GM19438 (cell line): ENCODE measurements at regions not wholly inside any gene's neighbourhood (a gene's known extent, or its start where the extent isn't known, plus 50 kb on each side); places are given as distances from the start of the nearest gene placed in this dataset.
"Not testable (repeated sequence)": the region's sequence is repeated elsewhere in the genome, so short reads cannot be mapped to it uniquely, and the experiment has no call there.

ENCODE experiments used
- ATAC-seq: cut with Tn5 transposase; IDR thresholded peaks from one replicate; pipeline ENCODE4 v1.9.1; 2021; ENCODE audit warnings: low read depth; ENCODE audit not compliant: unreplicated experiment

GRCh38 chr2:156006721-156007618 is 325.6 kb downstream of the NR4A2 start:
- no peak for ATAC-seq

GRCh38 chr2:156005999-156006712 is 326.4 kb downstream of the NR4A2 start:
- ATAC-seq = no peak

- no peak for ATAC-seq
These were observed 327.0 kb downstream of the NR4A2 start for GRCh38 chr2:156005531-156005930.

GRCh38 chr2:156004459-156004858 is 328.1 kb downstream of the NR4A2 start:
- ATAC-seq = no peak

- ATAC-seq = no peak
These were observed 328.7 kb downstream of the NR4A2 start for GRCh38 chr2:156003780-156004179.

GRCh38 chr2:156001851-156002250 is 330.7 kb downstream of the NR4A2 start:
- no peak for ATAC-seq

GRCh38 chr2:155997538-155997937 is 335.0 kb downstream of the NR4A2 start:
- ATAC-seq = no peak

GRCh38 chr2:155994315-155994714 is 338.2 kb downstream of the NR4A2 start:
- no peak for ATAC-seq

GRCh38 chr2:155983845-155984244 is 348.7 kb downstream of the NR4A2 start:
- ATAC-seq = no peak

GRCh38 chr2:155982135-155982534 is 350.4 kb downstream of the NR4A2 start:
- ATAC-seq = no peak

GRCh38 chr2:155980941-155981560 is 351.5 kb downstream of the NR4A2 start:
- no peak for ATAC-seq

- ATAC-seq = no peak
These were observed 356.8 kb downstream of the NR4A2 start for GRCh38 chr2:155975734-155976133.

GRCh38 chr2:155972916-155973315 is 359.6 kb downstream of the NR4A2 start:
- ATAC-seq = no peak

GRCh38 chr2:155966064-155966471 is 366.5 kb downstream of the NR4A2 start:
- not testable (repeated sequence) for ATAC-seq

- no peak for ATAC-seq
These were observed 367.0 kb downstream of the NR4A2 start for GRCh38 chr2:155965415-155966063.

GRCh38 chr2:155961641-155962040 is 370.9 kb downstream of the NR4A2 start:
- no peak for ATAC-seq

- no peak for ATAC-seq
These were observed 373.7 kb downstream of the NR4A2 start for GRCh38 chr2:155958834-155959233.

- no peak for ATAC-seq
These were observed 385.5 kb downstream of the NR4A2 start for GRCh38 chr2:155947069-155947468.

GRCh38 chr2:155944218-155944617 is 388.3 kb downstream of the NR4A2 start:
- ATAC-seq = no peak

GRCh38 chr2:155930312-155930711 is 402.2 kb downstream of the NR4A2 start:
- no peak for ATAC-seq

GRCh38 chr2:155917380-155917779 is 415.1 kb downstream of the NR4A2 start:
- no peak for ATAC-seq
